ENCODE measurements at regions not wholly inside any gene's neighbourhood (a gene's known extent, or its start where the extent isn't known, plus 50 kb on each side); places are given as distances from the start of the nearest gene placed in this dataset.

DNA sequence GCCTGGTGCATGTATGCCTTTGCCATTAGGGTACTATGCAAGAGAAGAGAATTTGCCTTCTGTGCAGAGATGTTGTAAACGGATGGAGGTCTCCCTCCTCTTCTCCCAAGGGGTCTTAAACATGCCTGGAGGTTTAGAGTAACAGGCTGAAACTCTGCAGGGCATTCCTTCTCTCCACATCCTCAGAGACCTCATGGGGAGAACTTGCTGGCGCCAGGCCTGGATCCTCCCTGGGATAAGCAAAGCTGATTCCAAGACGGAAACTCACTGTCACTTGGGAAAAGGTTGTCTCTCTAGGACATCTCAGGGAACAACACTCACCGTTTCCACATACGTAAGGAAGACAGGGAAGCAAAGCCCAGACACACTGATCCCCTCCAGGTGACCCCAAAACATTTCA is 76.9 kb upstream of the GPM6B start:
- DNase-seq (ENCODE audit: extremely low spot score) = no peak
- ChIA-PET CTCF (no interaction called here), POLR2A (no interaction called here)
- no peak for TF ChIP-seq SP1 (IDR thresholded peaks at IDR 0.05)
- no peak for TF ChIP-seq TARDBP (IDR thresholded peaks at IDR 0.05)
- TF ChIP-seq FOXM1 (IDR thresholded peaks at IDR 0.05; ENCODE audit: borderline replicate concordance) = no peak
- TF ChIP-seq ZNF384 (IDR thresholded peaks at IDR 0.05) = no peak
- TF ChIP-seq NFRKB (IDR thresholded peaks at IDR 0.05) = no peak
- no peak for TF ChIP-seq PKNOX1 (IDR thresholded peaks at IDR 0.05)
- TF ChIP-seq ELF4 (IDR thresholded peaks at IDR 0.05) = no peak
- no peak for TF ChIP-seq SUZ12 (IDR thresholded peaks at IDR 0.05)
- TF ChIP-seq CTBP1 (IDR thresholded peaks at IDR 0.05; ENCODE audit: borderline replicate concordance) = no peak
- TF ChIP-seq L3MBTL2 (conservative IDR thresholded peaks at IDR 0.05) = no peak
- no peak for TF ChIP-seq HDGF (IDR thresholded peaks at IDR 0.05; ENCODE audit: borderline replicate concordance)

DNA sequence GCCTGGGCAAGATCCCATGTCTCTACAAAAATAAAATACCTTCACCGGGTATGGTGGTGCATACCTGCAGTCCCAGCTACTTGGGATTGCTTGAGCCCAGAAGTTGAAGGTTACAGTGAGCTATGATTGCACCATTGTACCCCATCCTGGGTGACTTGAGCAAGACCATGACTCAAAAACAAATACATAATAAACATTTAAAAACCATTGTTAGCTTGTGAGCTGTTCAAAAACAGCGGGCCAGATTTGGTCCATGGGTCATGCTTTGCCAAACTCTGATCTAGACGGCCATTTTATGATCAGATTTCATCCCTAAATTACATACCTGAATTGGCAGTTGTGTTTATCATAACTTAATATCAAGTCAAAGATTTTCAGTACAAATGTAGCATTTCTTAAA is 76.0 kb upstream of the GPM6B start:
- no peak for DNase-seq (ENCODE audit: extremely low spot score)
- TF ChIP-seq FOXK2 (IDR thresholded peaks at IDR 0.05) (no peak), CTBP1 (IDR thresholded peaks at IDR 0.05; ENCODE audit: borderline replicate concordance) (no peak), ELF4 (IDR thresholded peaks at IDR 0.05) (no peak), NFRKB (IDR thresholded peaks at IDR 0.05) (no peak), LEF1 (IDR thresholded peaks at IDR 0.05; ENCODE audit: borderline replicate concordance) (no peak), ARNT (IDR thresholded peaks at IDR 0.05) (no peak), FOXA1 (IDR thresholded peaks at IDR 0.05) (no peak), BHLHE40 (IDR thresholded peaks at IDR 0.05; ENCODE audit: borderline replicate concordance) (no peak), ZNF384 (IDR thresholded peaks at IDR 0.05) (no peak), PKNOX1 (IDR thresholded peaks at IDR 0.05) (no peak), L3MBTL2 (conservative IDR thresholded peaks at IDR 0.05) (no peak), SUZ12 (IDR thresholded peaks at IDR 0.05) (no peak)
- ChIA-PET CTCF (interaction anchor here (1.1 kb wide), 1 partner anchor 386 kb away, joined by 3 read pairs; no protein-coding TSS in a partner anchor), POLR2A (no interaction called here)

GRCh38 chrX:13891377-13892140 is 74.7 kb upstream of the GPM6B start:
- no peak for TF ChIP-seq CTBP1 (IDR thresholded peaks at IDR 0.05; ENCODE audit: borderline replicate concordance)
- no peak for TF ChIP-seq NFRKB (IDR thresholded peaks at IDR 0.05)
- TF ChIP-seq FOXA1 (IDR thresholded peaks at IDR 0.05) = no peak
- TF ChIP-seq L3MBTL2 (conservative IDR thresholded peaks at IDR 0.05) = no peak
- no peak for TF ChIP-seq ZNF384 (IDR thresholded peaks at IDR 0.05)
- TF ChIP-seq PKNOX1 (IDR thresholded peaks at IDR 0.05) = no peak
- no peak for TF ChIP-seq SP1 (IDR thresholded peaks at IDR 0.05)
- TF ChIP-seq HDGF (IDR thresholded peaks at IDR 0.05; ENCODE audit: borderline replicate concordance) = no peak
- TF ChIP-seq FOXK2 (IDR thresholded peaks at IDR 0.05) = no peak
- TF ChIP-seq SUZ12 (IDR thresholded peaks at IDR 0.05) = no peak
- TF ChIP-seq BHLHE40 (IDR thresholded peaks at IDR 0.05; ENCODE audit: borderline replicate concordance) = no peak
- no peak for TF ChIP-seq ARNT (IDR thresholded peaks at IDR 0.05)
- TF ChIP-seq FOXM1 (IDR thresholded peaks at IDR 0.05; ENCODE audit: borderline replicate concordance) = no peak
- no peak for TF ChIP-seq TARDBP (IDR thresholded peaks at IDR 0.05)
- TF ChIP-seq ELF4 (IDR thresholded peaks at IDR 0.05) = no peak
- no peak for TF ChIP-seq LEF1 (IDR thresholded peaks at IDR 0.05; ENCODE audit: borderline replicate concordance)
- CTCF ChIA-PET = no interaction called here
- POLR2A ChIA-PET = no interaction called here
- DNase-seq (ENCODE audit: extremely low spot score) = no peak

DNA sequence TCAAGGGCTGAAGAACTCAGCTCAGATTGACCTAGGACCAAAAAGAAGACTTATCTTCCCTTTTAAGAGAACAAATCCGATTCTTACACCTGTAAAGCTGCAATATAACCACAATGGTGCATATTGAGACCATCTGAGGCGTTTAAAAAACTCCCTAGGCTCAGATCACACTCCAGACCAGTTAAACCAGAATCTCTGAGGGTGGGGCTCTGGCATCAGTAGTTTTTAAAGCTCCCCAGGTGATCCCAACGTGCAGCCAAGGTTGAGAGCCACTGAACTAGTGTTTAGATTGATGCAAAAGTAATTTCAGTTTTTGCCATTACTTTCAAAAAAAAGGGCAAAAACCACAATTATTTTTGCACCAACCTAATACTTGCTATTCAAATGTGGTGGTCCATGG is 73.9 kb upstream of the GPM6B start:
- no peak for TF ChIP-seq L3MBTL2 (conservative IDR thresholded peaks at IDR 0.05)
- no peak for TF ChIP-seq NFRKB (IDR thresholded peaks at IDR 0.05)
- no peak for TF ChIP-seq ZNF384 (IDR thresholded peaks at IDR 0.05)
- TF ChIP-seq FOXK2 (IDR thresholded peaks at IDR 0.05) = no peak
- DNase-seq (ENCODE audit: extremely low spot score) = no peak
- CTCF ChIA-PET = no interaction called here
- POLR2A ChIA-PET = no interaction called here

DNA sequence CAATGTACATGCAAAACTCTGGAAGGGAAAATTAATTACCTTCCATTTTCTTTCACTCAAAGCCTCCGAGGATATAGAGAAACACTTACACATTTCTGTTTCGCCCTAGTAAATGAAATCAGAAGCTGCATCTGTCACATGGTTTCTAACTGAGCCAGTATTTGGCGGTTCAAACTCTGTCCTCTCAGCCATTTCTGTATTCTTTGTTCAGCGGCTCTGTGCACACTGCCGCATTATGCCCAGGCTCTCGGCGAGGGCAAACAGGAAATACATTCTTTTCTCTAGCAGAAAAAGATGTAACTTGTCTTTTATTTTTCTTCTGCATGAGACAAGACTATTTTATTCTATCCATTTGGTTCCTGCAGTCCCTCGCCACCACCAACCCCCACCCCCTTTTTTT is 71.4 kb upstream of the GPM6B start:
- ChIA-PET POLR2A (no interaction called here), CTCF (no interaction called here)
- DNase-seq (ENCODE audit: extremely low spot score) = no peak
- no peak for TF ChIP-seq SP1 (IDR thresholded peaks at IDR 0.05)

- ChIA-PET POLR2A (no interaction called here), CTCF (no interaction called here)
- no peak for TF ChIP-seq HDGF (IDR thresholded peaks at IDR 0.05; ENCODE audit: borderline replicate concordance)
- no peak for TF ChIP-seq ELF4 (IDR thresholded peaks at IDR 0.05)
- TF ChIP-seq SUZ12 (IDR thresholded peaks at IDR 0.05) = no peak
- no peak for TF ChIP-seq FOXM1 (IDR thresholded peaks at IDR 0.05; ENCODE audit: borderline replicate concordance)
- TF ChIP-seq FOXA1 (IDR thresholded peaks at IDR 0.05) = no peak
- no peak for TF ChIP-seq ARNT (IDR thresholded peaks at IDR 0.05)
- TF ChIP-seq LEF1 (IDR thresholded peaks at IDR 0.05; ENCODE audit: borderline replicate concordance) = no peak
- TF ChIP-seq PKNOX1 (IDR thresholded peaks at IDR 0.05) = no peak
- no peak for TF ChIP-seq TARDBP (IDR thresholded peaks at IDR 0.05)
- no peak for TF ChIP-seq ZNF384 (IDR thresholded peaks at IDR 0.05)
- TF ChIP-seq L3MBTL2 (conservative IDR thresholded peaks at IDR 0.05) = no peak
- no peak for TF ChIP-seq NFRKB (IDR thresholded peaks at IDR 0.05)
- no peak for DNase-seq (ENCODE audit: extremely low spot score)
Measured at GRCh38 chrX:13885591-13885990, 68.7 kb upstream of the GPM6B start.
